Peyer's patch (tissue), 4 donors: ENCODE measurements at regions not wholly inside any gene's neighbourhood (a gene's known extent, or its start where the extent isn't known, plus 50 kb on each side); places are given as distances from the start of the nearest gene placed in this dataset.

Experiments
- DNase-seq, 3 donors: peaks; one replicate each; pipeline ENCODE4 v3.0.0-alpha.2; 2017 to 2019
- H3K27ac ChIP-seq, 4 donors: fragments of 200-600 bp; sonication (generic); one replicate each; pipeline ENCODE4 v1.5.1; 2016 to 2019
- H3K27me3 ChIP-seq, 2 donors: fragments of 200-600 bp; sonication (generic); one replicate each; pipeline ENCODE4 v1.5.1; 2019
- H3K36me3 ChIP-seq, 3 donors: fragments of 200-600 bp; sonication (generic); one replicate each; pipeline ENCODE4 v1.5.1; 2016 to 2019
- H3K4me1 ChIP-seq, 4 donors: fragments of 200-600 bp; sonication (generic); one replicate each; pipeline ENCODE4 v1.5.1; 2016 to 2019
- H3K4me3 ChIP-seq, 4 donors: fragments of 200-600 bp; sonication (generic); 1 replicate in 3 of 4; 2 replicates in 1 of 4; pipeline ENCODE4 v1.5.1; 2016 to 2019; ENCODE audit warnings: mild to moderate bottlenecking in 1 of 4
- H3K9me3 ChIP-seq, 4 donors: fragments of 200-600 bp; sonication (generic); one replicate each; pipeline ENCODE4 v1.5.1; 2016 to 2019; ENCODE audit warnings: mild to moderate bottlenecking in 1 of 4
- CTCF ChIP-seq, 6 experiments: fragments of 450-650 bp in 4 of 6; fragments of 200-600 bp in 2 of 6; sonication (generic) in 1 of 6; IDR thresholded peaks; one replicate each; pipeline ENCODE4 v1.5.1; 2017 to 2019; ENCODE audit warnings: antibody characterized with exemption in 6 of 6, mild to moderate bottlenecking in 3 of 6, moderate library complexity in 1 of 6
- POLR2A ChIP-seq, 2 donors: fragments of 450-650 bp; IDR thresholded peaks; one replicate each; pipeline ENCODE4 v1.5.1; 2017; ENCODE audit warnings: antibody characterized with exemption in 2 of 2, mild to moderate bottlenecking in 2 of 2, moderate library complexity in 2 of 2

GRCh38 chr18:24928301-24928878 is 423.6 kb downstream of the ZNF521 start:
- no peaks in the 10 kb centered on the region for H3K27me3 ChIP-seq
- no peaks in the 10 kb centered on the region for H3K9me3 ChIP-seq
- TF ChIP-seq CTCF (IDR thresholded peaks at IDR 0.05) (no peak), POLR2A (IDR thresholded peaks at IDR 0.05) (no peak)
- H3K4me1 ChIP-seq, result no peaks in the 10 kb centered on the region
- peak overlapping the region in 1 of 4 donors; percentile 40 for H3K27ac ChIP-seq
- H3K4me3 ChIP-seq, result no peak overlapping the region
- DNase-seq, result no peak
- no peaks in the 10 kb centered on the region for H3K36me3 ChIP-seq

- H3K4me1 ChIP-seq, result no peaks in the 10 kb centered on the region
- TF ChIP-seq POLR2A (IDR thresholded peaks at IDR 0.05), result no peak
- H3K4me3 ChIP-seq, result no peak overlapping the region
- H3K27me3 ChIP-seq, result no peaks in the 10 kb centered on the region
- no peak overlapping the region for H3K27ac ChIP-seq
- no peaks in the 10 kb centered on the region for H3K36me3 ChIP-seq
- DNase-seq, result no peak
- H3K9me3 ChIP-seq, result no peaks in the 10 kb centered on the region
These were observed 421.5 kb downstream of the ZNF521 start for GRCh38 chr18:24930478-24930877.

- DNase-seq, result no peak
- H3K9me3 ChIP-seq, result no peaks in the 10 kb centered on the region
These were observed 421.0 kb downstream of the ZNF521 start for GRCh38 chr18:24930971-24931370.

GRCh38 chr18:24933345-24933744 is 418.6 kb downstream of the ZNF521 start:
- H3K27ac ChIP-seq, result no peak overlapping the region
- H3K9me3 ChIP-seq, result no peaks in the 10 kb centered on the region
- no peak for TF ChIP-seq POLR2A (IDR thresholded peaks at IDR 0.05)
- no peak for TF ChIP-seq CTCF (IDR thresholded peaks at IDR 0.05)

More at GRCh38 chr18:24930971-24931370, 421.0 kb downstream of the ZNF521 start:
- TF ChIP-seq POLR2A (IDR thresholded peaks at IDR 0.05) (no peak), CTCF (IDR thresholded peaks at IDR 0.05) (no peak)
- H3K4me3 ChIP-seq, result no peak overlapping the region
- no peak overlapping the region for H3K27ac ChIP-seq
- H3K36me3 ChIP-seq, result no peaks in the 10 kb centered on the region
- H3K4me1 ChIP-seq, result no peaks in the 10 kb centered on the region
- H3K27me3 ChIP-seq, result no peaks in the 10 kb centered on the region

GRCh38 chr18:24934258-24934932 is 417.6 kb downstream of the ZNF521 start:
- Histone ChIP-seq H3K27me3 (no peaks in the 10 kb centered on the region), H3K4me1 (no peaks in the 10 kb centered on the region), H3K36me3 (no peaks in the 10 kb centered on the region), H3K9me3 (no peaks in the 10 kb centered on the region), H3K27ac (no peak overlapping the region), H3K4me3 (no peak overlapping the region)
- DNase-seq, result no peak
- TF ChIP-seq CTCF (IDR thresholded peaks at IDR 0.05) (no peak), POLR2A (IDR thresholded peaks at IDR 0.05) (no peak)

More at GRCh38 chr18:24933345-24933744, 418.6 kb downstream of the ZNF521 start:
- Histone ChIP-seq H3K4me1 (no peaks in the 10 kb centered on the region), H3K27me3 (no peaks in the 10 kb centered on the region), H3K4me3 (no peak overlapping the region), H3K36me3 (no peaks in the 10 kb centered on the region)
- no peak for DNase-seq

GRCh38 chr18:24935008-24935407 is 417.0 kb downstream of the ZNF521 start:
- DNase-seq, result no peak
- TF ChIP-seq CTCF (IDR thresholded peaks at IDR 0.05) (no peak), POLR2A (IDR thresholded peaks at IDR 0.05) (no peak)
- H3K36me3 ChIP-seq, result no peaks in the 10 kb centered on the region

More at GRCh38 chr18:24935008-24935407, 417.0 kb downstream of the ZNF521 start:
- Histone ChIP-seq H3K27ac (no peak overlapping the region), H3K4me1 (no peaks in the 10 kb centered on the region), H3K9me3 (no peaks in the 10 kb centered on the region), H3K27me3 (no peaks in the 10 kb centered on the region), H3K4me3 (no peak overlapping the region)
